ENCODE measurements at regions not wholly inside any gene's neighbourhood (a gene's known extent, or its start where the extent isn't known, plus 50 kb on each side); places are given as distances from the start of the nearest gene placed in this dataset.

DNA sequence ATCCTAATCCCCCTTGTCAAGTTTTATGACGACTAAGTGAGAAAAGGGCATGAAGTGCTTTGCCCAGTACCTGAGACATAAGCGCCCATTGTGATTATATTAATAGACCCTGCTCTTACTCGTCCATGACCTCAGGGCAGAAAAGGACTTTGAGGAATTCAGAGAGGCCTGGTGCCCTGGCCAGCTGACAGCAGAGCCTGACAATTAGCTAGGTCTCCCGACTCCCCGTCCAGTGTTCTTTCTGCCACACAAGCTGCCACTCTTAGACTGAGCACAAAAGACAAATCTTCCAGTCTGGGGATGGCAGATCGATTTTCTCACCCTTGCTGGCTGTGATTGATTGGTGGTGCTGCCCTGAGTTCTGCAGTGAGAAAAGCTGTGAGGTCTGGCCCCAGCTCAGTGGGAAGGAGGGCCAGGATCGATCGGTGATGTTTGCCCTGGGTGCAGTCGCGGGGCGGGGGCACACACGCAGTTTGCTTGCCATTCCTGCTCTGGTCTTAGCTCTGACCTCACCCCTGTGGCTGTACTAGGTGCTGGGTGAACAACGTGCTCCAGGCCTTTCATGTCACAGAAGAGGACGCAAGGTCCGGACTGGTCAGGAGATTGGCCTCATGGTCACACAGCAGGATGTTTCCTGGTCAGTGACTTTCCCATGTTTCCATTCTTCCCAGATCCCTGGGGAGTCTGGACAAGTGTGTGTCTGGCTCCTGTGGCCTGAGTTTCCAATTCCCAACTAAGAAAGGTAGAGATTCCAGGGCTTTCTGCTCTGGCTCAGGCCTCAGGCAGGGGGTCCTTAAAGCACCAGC, 67.4 kb upstream of the TLE3 start:
- TF ChIP-seq GATA3 (IDR thresholded peaks at IDR 0.05; ENCODE audit: low read depth, low read length) (no peak), GATA2 (IDR thresholded peaks at IDR 0.05; ENCODE audit: low read depth, low read length) (no peak)
